Caco-2 (cell line): ENCODE measurements at regions not wholly inside any gene's neighbourhood (a gene's known extent, or its start where the extent isn't known, plus 50 kb on each side); places are given as distances from the start of the nearest gene placed in this dataset.

ENCODE experiments used
- BruUV-seq: library from RNA; stranded (reverse); fragments of 400-500 nt; replicated peaks from 2 replicates; lab custom pipeline; 2021; lab: Mats Ljungman, UMichigan
- CTCF ChIA-PET: fragments of 300-600 bp; sonication (Branson Sonifier 250); formaldehyde crosslinking; loops from one replicate; lab custom pipeline; 2022; ENCODE audit warnings: antibody characterized with exemption; lab: Charles Lee
- POLR2A ChIA-PET: fragments of 300-600 bp; sonication (Branson Sonifier 250); formaldehyde crosslinking; loops from one replicate; lab custom pipeline; 2022; ENCODE audit warnings: antibody characterized with exemption; lab: Charles Lee
- DNase-seq, 2 experiments: peaks; one replicate each; pipeline versions ENCODE4 v3.0.0 to v3.0.0-alpha.2; 2020 to 2022
- H3K27me3 ChIP-seq: replicated peaks from 2 replicates; pipeline ENCODE4 v1.6.0; 2011; ENCODE audit warnings: low read length; ENCODE audit not compliant: control insufficient read depth, insufficient read depth
- H3K36me3 ChIP-seq: 2 replicates; pipeline ENCODE4 v1.5.1; 2011; ENCODE audit warnings: low read length; ENCODE audit not compliant: control insufficient read depth, insufficient read depth
- H3K4me1 ChIP-seq: fragments of 250-450 bp; sonication (Bioruptor Pico); 2 replicates; pipeline ENCODE4 v1.5.1; 2020; ENCODE audit warnings: mild to moderate bottlenecking
- H3K4me3 ChIP-seq: 2 replicates; pipeline ENCODE4 v1.5.1; 2011; ENCODE audit warnings: low read depth, mild to moderate bottlenecking, control low read depth, low read length
- H3K9me3 ChIP-seq: fragments of 250-450 bp; sonication (Bioruptor Pico); 2 replicates; pipeline ENCODE4 v1.5.1; 2020; ENCODE audit warnings: mild to moderate bottlenecking, moderate library complexity
- H3K27ac Mint-ChIP-seq: one replicate; pipeline ENCODE4 v1.8.0; 2022; ENCODE audit warnings: mixed read lengths; ENCODE audit not compliant: unreplicated experiment
- H3K27me3 Mint-ChIP-seq: one replicate; pipeline ENCODE4 v1.8.0; 2022; ENCODE audit warnings: mixed read lengths; ENCODE audit not compliant: insufficient read depth, unreplicated experiment
- H3K36me3 Mint-ChIP-seq: one replicate; pipeline ENCODE4 v1.8.0; 2022; ENCODE audit warnings: mild to moderate bottlenecking, mixed read lengths; ENCODE audit not compliant: insufficient read depth, unreplicated experiment
- H3K4me1 Mint-ChIP-seq: one replicate; pipeline ENCODE4 v1.8.0; 2022; ENCODE audit warnings: low read depth, mixed read lengths; ENCODE audit not compliant: unreplicated experiment
- H3K4me3 Mint-ChIP-seq: one replicate; pipeline ENCODE4 v1.8.0; 2022; ENCODE audit warnings: mild to moderate bottlenecking, moderate library complexity, mixed read lengths; ENCODE audit not compliant: unreplicated experiment
- H3K9me3 Mint-ChIP-seq: one replicate; pipeline ENCODE4 v1.8.0; 2022; ENCODE audit warnings: mixed read lengths; ENCODE audit not compliant: unreplicated experiment
- intact Hi-C: fragments of 100-400 bp; cut with micrococcal nuclease; formaldehyde crosslinking; loops from one replicate; pipeline ENCODE4 v1.10.0; 2022; ENCODE audit not compliant: unreplicated experiment
- TF ChIP-seq, protein P1 (sequence below), 2 experiments: fragments of 200-600 bp in 1 of 2; IDR thresholded peaks; 1 replicate in 1 of 2; 2 replicates in 1 of 2; pipeline versions ENCODE4 v1.5.1 to v1.8.0; 2011 to 2022; ENCODE audit warnings: antibody characterized with exemption in 1 of 2, control low read depth in 1 of 2, inconsistent platforms in 1 of 2, low read depth in 1 of 2, low read length in 1 of 2, mild to moderate bottlenecking in 1 of 2, moderate library complexity in 1 of 2; ENCODE audit not compliant: insufficient read depth in 1 of 2, severe bottlenecking in 1 of 2, unreplicated experiment in 1 of 2

- ChIA-PET POLR2A (no interaction called here), CTCF (no interaction called here)
- peaks cover 19% of the 10 kb centered on the region for H3K4me1 ChIP-seq
- H3K27me3 Mint-ChIP-seq, result no peaks in the 10 kb centered on the region
- H3K9me3 Mint-ChIP-seq, result peaks cover 14% of the 10 kb centered on the region
- intact Hi-C loops, result no loop called here
- H3K36me3 ChIP-seq, result no peaks in the 10 kb centered on the region
- no peak overlapping the region for H3K4me3 ChIP-seq
- H3K36me3 Mint-ChIP-seq, result no peaks in the 10 kb centered on the region
- H3K4me3 Mint-ChIP-seq, result no peak overlapping the region
- H3K27ac Mint-ChIP-seq, result no peak overlapping the region
- BruUV-seq, result no TSS peak
- H3K9me3 ChIP-seq, result no peaks in the 10 kb centered on the region
- peaks cover 11% of the 10 kb centered on the region for H3K4me1 Mint-ChIP-seq
- TF ChIP-seq, protein P1, sequence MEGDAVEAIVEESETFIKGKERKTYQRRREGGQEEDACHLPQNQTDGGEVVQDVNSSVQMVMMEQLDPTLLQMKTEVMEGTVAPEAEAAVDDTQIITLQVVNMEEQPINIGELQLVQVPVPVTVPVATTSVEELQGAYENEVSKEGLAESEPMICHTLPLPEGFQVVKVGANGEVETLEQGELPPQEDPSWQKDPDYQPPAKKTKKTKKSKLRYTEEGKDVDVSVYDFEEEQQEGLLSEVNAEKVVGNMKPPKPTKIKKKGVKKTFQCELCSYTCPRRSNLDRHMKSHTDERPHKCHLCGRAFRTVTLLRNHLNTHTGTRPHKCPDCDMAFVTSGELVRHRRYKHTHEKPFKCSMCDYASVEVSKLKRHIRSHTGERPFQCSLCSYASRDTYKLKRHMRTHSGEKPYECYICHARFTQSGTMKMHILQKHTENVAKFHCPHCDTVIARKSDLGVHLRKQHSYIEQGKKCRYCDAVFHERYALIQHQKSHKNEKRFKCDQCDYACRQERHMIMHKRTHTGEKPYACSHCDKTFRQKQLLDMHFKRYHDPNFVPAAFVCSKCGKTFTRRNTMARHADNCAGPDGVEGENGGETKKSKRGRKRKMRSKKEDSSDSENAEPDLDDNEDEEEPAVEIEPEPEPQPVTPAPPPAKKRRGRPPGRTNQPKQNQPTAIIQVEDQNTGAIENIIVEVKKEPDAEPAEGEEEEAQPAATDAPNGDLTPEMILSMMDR (IDR thresholded peaks at IDR 0.05; ENCODE audit: insufficient read depth in 1 of 2, low read depth in 1 of 2, low read length in 1 of 2, severe bottlenecking in 1 of 2, unreplicated experiment in 1 of 2), result no peak
- H3K27me3 ChIP-seq, result no peaks in the 10 kb centered on the region
- DNase-seq, result no peak
Observed at GRCh38 chr2:136062066-136062837, 55.7 kb downstream of the CXCR4 start.

GRCh38 chr2:136060416-136060815 lies 57.5 kb downstream of the CXCR4 start:
- TF ChIP-seq, protein P1 (IDR thresholded peaks at IDR 0.05; ENCODE audit: insufficient read depth in 1 of 2, low read depth in 1 of 2, low read length in 1 of 2, severe bottlenecking in 1 of 2, unreplicated experiment in 1 of 2), result no peak
- intact Hi-C loops, result no loop called here
- Histone ChIP-seq H3K4me1 (peaks cover 11% of the 10 kb centered on the region), H3K9me3 (no peaks in the 10 kb centered on the region), H3K27me3 (no peaks in the 10 kb centered on the region), H3K4me3 (no peak overlapping the region), H3K36me3 (no peaks in the 10 kb centered on the region)
- DNase-seq, result no peak
- no peak overlapping the region for H3K4me3 Mint-ChIP-seq
- no peak overlapping the region for H3K27ac Mint-ChIP-seq
- H3K4me1 Mint-ChIP-seq, result peaks cover 2% of the 10 kb centered on the region
- no peaks in the 10 kb centered on the region for H3K36me3 Mint-ChIP-seq
- H3K9me3 Mint-ChIP-seq, result peaks cover 14% of the 10 kb centered on the region
- POLR2A ChIA-PET, result no interaction called here
- no peaks in the 10 kb centered on the region for H3K27me3 Mint-ChIP-seq
- CTCF ChIA-PET, result no interaction called here
- no TSS peak for BruUV-seq

DNA sequence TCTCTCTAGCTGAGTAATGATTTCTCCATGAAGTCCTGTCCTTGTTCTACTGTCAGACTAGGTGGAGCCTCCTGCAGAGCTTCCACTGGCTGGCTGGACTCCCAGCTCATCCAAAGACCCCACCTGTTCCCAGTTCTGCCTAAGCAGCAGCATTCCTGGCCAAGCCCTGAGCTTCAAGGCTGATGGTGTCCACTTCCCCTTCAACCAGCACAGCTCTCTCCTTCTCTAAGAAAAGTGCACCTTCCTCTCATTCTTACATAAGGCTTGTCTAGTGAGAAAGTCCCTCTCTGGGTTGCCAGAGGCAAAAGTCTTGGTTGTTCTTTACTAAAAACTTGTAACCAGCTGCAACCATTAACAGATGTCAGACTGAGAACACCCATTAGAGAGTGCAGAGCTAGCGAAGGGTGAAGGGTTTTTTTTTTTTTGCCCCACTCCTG lies 58.9 kb downstream of the CXCR4 start:
- no peaks in the 10 kb centered on the region for H3K36me3 ChIP-seq
- POLR2A ChIA-PET, result no interaction called here
- H3K4me3 Mint-ChIP-seq, result no peak overlapping the region
- TF ChIP-seq, protein P1 (IDR thresholded peaks at IDR 0.05; ENCODE audit: insufficient read depth in 1 of 2, low read depth in 1 of 2, low read length in 1 of 2, severe bottlenecking in 1 of 2, unreplicated experiment in 1 of 2), result no peak
- H3K9me3 Mint-ChIP-seq, result peaks cover 14% of the 10 kb centered on the region
- no peaks in the 10 kb centered on the region for H3K27me3 ChIP-seq
- H3K4me1 ChIP-seq, result no peaks in the 10 kb centered on the region
- H3K4me3 ChIP-seq, result no peak overlapping the region
- peaks cover 3% of the 10 kb centered on the region for H3K27me3 Mint-ChIP-seq
- no peaks in the 10 kb centered on the region for H3K4me1 Mint-ChIP-seq
- no peaks in the 10 kb centered on the region for H3K9me3 ChIP-seq
- BruUV-seq, result no TSS peak
- intact Hi-C loops, result no loop called here
- no peaks in the 10 kb centered on the region for H3K36me3 Mint-ChIP-seq
- no peak overlapping the region for H3K27ac Mint-ChIP-seq
- DNase-seq, result no peak
- CTCF ChIA-PET, result no interaction called here
